Adrenal gland (tissue), 5 donors: ENCODE measurements at regions not wholly inside any gene's neighbourhood (a gene's known extent, or its start where the extent isn't known, plus 50 kb on each side); places are given as distances from the start of the nearest gene placed in this dataset.

Experiments
- POLR2A ChIP-seq, 2 donors: fragments of 450-650 bp; IDR thresholded peaks; one replicate each; pipeline ENCODE4 v1.6.1; 2017; ENCODE audit warnings: antibody characterized with exemption in 2 of 2, mild to moderate bottlenecking in 2 of 2, moderate library complexity in 1 of 2
- TF ChIP-seq, protein P1 (sequence below), 6 experiments: fragments of 450-650 bp in 4 of 6; fragments of 200-600 bp in 2 of 6; sonication (generic) in 1 of 6; IDR thresholded peaks; 1 replicate in 5 of 6; 2 replicates in 1 of 6; pipeline versions ENCODE4 v1.5.1 to v1.8.0; 2016 to 2021; ENCODE audit warnings: antibody characterized with exemption in 6 of 6, mild to moderate bottlenecking in 2 of 6, moderate library complexity in 1 of 6
- donor health status: DM: no; HTN: no; CAD: no.

DNA sequence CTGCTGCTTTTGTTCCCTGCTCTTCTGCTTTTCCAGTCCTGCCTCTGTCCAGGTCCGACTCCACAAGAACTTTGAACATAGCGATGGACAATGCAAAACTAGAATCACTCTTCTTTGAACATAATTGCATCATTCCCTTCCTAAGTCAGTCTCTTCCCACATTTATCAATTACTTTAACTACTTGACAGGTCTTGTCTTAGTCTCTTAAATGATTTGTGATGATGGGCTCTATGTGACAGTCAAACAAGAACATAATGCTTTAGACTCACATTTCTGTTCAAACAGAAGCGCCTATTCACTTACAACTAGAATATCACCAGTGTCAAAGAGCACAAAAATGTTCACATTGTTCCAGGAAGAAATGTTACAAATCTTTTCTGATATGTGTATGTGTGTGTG lies 278.1 kb downstream of the SH3GL2 start:
- TF ChIP-seq, protein P1, sequence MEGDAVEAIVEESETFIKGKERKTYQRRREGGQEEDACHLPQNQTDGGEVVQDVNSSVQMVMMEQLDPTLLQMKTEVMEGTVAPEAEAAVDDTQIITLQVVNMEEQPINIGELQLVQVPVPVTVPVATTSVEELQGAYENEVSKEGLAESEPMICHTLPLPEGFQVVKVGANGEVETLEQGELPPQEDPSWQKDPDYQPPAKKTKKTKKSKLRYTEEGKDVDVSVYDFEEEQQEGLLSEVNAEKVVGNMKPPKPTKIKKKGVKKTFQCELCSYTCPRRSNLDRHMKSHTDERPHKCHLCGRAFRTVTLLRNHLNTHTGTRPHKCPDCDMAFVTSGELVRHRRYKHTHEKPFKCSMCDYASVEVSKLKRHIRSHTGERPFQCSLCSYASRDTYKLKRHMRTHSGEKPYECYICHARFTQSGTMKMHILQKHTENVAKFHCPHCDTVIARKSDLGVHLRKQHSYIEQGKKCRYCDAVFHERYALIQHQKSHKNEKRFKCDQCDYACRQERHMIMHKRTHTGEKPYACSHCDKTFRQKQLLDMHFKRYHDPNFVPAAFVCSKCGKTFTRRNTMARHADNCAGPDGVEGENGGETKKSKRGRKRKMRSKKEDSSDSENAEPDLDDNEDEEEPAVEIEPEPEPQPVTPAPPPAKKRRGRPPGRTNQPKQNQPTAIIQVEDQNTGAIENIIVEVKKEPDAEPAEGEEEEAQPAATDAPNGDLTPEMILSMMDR (IDR thresholded peaks at IDR 0.05) = no peak
- no peak for TF ChIP-seq POLR2A (IDR thresholded peaks at IDR 0.05)
